GM21825 (cell line): ENCODE measurements at regions not wholly inside any gene's neighbourhood (a gene's known extent, or its start where the extent isn't known, plus 50 kb on each side); places are given as distances from the start of the nearest gene placed in this dataset.
"Not testable (repeated sequence)": the region's sequence is repeated elsewhere in the genome, so short reads cannot be mapped to it uniquely, and the experiment has no call there.

ENCODE experiments used
- ATAC-seq: cut with Tn5 transposase; IDR thresholded peaks from one replicate; pipeline ENCODE4 v1.9.1; 2021; ENCODE audit warnings: mild to moderate bottlenecking, moderate library complexity; ENCODE audit not compliant: unreplicated experiment

- not testable (repeated sequence) for ATAC-seq
Observed at GRCh38 chr1:143784239-143784882, 187.4 kb downstream of the FAM72C start.

DNA sequence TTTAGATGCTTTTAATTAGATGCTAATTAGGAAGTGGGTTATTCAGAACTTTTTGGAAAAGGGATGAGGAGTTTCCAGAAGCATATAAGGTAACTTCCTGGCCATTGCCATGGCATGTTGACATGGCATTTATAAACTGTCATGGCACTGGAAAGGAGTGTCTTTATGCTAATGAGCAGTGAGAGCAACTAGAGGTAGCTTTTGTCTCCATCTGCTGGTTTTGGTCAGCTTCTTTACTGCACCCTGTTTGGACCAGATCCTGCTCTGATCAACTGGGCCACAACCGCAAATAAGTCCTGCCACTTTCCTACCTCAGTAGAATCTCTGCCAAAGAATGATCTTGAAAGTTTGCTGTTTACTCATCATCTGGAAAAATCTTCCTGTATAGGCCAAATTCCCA lies 193.6 kb downstream of the FAM72C start:
- not testable (repeated sequence) for ATAC-seq

- ATAC-seq, result not testable (repeated sequence)
Observed at GRCh38 chr1:143764831-143765230, 207.0 kb downstream of the FAM72C start.

DNA sequence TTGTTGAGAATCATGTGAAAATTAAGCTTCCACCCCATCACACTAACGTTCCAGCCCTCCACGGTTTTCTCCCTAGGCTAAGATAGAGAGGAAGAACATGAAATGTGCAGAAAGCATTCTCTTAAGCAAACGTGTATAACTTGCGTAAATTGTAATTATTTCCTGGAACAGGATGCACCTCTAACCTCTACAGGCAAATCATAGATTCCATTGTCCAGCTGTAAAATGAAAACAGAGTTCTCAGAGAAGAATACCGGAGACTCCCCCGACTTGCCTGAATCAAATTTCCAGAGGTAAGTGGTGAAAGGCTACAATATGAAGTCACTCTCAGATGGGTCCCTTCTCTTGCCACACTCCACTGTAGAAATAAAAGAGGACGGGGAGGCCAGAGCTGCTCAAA lies 211.4 kb downstream of the FAM72C start:
- not testable (repeated sequence) for ATAC-seq

GRCh38 chr1:143755961-143756360 lies 215.8 kb downstream of the FAM72C start:
- ATAC-seq, result not testable (repeated sequence)

DNA sequence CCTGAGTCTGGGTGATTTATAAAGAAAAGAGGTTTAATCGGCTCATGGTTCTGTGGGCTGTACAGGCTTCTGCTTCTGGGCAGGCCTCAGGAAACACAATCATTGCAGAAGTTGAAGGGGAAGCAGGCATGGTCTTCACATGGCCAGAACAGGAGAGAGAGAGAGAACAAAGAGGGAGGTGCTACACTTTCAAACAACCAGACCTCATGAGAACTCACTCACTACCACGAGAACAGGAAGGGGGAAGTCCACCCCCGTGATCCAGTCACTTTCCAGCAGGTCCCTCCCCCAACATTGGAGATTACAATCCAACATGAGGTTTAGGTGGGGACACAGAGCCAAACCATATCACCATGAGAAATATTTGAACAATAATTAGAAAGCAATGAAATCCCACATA lies 222.9 kb downstream of the FAM72C start:
- no peak for ATAC-seq

GRCh38 chr1:143736562-143736961 lies 235.2 kb downstream of the FAM72C start:
- ATAC-seq, result no peak

- no peak for ATAC-seq
Observed at GRCh38 chr1:143735764-143736461, 235.9 kb downstream of the FAM72C start.

- ATAC-seq, result not testable (repeated sequence)
Observed at GRCh38 chr1:143734261-143734660, 237.5 kb downstream of the FAM72C start.

DNA sequence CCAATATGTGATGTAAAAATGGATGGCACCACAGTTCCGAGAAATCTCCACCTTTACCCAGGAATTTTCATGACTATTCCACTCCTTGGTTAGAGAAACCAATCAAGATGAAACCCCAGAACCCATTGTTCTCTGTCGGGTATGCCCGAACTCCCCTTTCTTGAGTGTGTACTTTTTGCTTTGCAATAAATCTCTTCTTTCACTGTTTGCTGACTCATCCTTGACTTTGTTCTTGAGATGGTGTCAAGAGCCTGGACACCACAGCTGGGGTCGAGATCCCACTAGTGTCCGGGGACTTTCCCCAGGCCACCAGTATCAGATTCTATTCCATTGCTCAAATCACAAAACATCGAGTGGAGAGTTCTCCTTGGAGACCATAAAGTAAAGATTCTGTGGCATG lies 240.9 kb downstream of the FAM72C start:
- ATAC-seq, result not testable (repeated sequence)

DNA sequence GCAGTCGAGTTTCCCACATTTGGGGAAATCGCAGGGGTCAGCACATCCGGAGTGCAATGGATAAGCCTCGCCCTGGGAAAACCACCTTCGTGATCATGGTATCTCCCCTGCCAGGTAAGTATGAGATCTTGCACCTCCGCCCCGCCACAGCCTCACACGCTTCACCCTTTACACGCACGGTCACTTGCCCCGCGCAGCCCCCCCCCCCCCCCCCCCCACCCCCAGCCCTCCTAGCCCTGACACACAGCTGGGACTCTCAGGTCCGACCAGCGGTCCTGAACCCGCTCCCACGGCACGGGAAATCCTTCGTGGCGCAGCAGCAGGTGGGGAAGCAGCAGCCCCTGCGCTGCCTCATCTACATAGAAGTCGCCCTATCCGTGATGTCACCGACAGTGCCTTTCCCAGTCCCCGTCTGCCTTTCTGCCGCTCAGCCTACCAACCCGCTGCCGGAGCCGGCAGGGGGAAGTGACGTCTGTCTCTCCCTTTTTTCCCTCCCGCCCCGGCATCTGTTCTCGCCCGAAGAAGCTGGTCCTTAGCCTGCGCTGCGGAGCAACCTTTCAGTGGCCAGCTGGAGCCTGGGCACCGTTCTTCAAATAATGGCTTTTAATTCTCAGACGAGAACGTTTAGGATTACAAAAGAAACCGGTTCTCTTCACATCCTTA lies 242.2 kb downstream of the FAM72C start:
- ATAC-seq, result peak; percentile 75

DNA sequence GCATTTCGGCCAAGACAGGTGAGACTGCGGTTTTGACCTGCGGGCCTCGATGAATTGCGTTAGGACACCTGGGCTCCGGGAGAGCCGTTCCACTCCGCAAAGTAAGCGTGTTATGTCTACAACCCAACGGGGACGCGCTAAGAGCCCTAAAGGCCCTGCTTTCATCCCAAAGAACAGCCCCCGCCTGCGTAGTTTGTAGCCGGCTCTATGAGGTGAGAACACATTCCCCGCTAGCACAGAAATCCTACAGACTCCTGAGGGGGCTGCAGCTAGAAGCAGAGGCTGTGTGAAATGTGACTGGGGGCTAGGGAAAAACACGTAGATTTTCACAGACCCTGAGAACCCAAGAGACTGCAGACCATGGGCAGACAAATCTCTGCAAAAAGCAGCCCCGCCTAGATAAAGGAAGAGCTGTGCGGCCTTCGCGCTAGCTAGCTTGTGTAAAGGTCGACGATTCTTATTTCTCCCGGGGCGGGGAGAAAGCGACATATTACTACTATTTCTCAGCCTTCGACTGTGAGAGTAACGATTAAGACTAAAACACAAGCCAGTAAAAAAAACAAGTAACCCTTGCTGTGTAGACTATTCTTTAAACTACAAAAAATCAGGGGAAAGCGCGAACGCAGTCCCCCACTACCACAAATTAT lies 242.9 kb downstream of the FAM72C start:
- ATAC-seq, result peak; percentile 97

DNA sequence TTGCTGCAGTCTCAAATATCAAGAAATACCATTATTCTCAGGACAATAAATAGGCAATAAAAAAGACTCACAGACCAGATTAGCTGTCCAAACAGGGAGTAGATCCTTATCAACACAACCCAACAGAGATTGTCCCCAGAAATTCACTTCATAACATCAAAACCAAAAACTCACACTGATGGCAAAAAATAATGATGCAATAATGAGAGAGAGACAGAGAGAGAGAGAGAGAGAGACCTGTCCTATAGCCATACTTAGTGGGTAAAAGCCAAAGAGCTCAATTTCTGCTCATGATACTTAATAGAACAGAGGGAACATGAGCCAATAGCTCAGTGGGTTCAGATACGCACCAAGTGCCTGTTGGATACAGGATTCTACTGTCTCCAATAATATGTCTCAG lies 244.5 kb downstream of the FAM72C start:
- no peak for ATAC-seq

GRCh38 chr1:143721024-143721373 lies 250.8 kb downstream of the FAM72C start:
- no peak for ATAC-seq

- ATAC-seq, result no peak
Observed at GRCh38 chr1:143720087-143721023, 251.4 kb downstream of the FAM72C start.

DNA sequence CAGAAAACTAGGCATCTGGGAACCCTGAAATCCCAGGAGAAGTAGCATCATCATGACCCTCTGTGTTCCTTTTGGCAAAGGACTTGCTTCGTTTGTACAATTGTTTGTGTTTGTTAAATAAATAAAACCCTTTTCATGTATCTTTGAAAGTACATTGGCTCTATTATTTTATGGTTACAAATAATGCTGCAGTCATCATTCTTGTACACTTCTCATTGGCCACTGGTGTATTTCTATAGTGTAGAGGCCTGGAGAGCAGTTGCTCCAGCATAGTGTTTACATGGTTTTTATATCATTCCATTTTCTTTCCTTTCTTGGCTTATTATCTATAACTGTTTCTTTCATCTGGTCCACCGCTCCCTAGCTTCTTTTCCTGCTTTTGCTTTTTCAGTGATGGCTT lies 253.3 kb downstream of the FAM72C start:
- ATAC-seq, result no peak

DNA sequence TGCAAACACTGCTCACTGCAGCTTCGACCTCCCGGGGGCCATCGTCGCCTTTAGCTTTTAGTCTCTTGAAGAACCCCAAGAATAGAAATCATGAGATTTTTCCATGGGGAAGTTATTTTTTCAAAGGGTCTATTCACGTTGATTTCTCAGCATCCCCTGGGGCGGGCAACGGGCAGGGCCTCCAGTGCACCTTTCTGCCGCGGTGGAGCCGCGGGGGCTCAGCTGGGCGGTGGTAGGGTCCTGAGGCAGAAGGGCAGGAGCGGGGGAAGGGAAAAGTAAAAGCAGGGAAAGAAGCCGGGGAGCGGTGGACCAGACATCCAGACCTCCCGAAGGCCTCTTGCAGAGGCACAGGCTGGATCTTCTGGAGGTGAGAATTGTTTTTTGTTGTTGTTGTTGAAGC lies 253.8 kb downstream of the FAM72C start:
- no peak for ATAC-seq

- no peak for ATAC-seq
Observed at GRCh38 chr1:143717434-143717833, 254.4 kb downstream of the FAM72C start.

DNA sequence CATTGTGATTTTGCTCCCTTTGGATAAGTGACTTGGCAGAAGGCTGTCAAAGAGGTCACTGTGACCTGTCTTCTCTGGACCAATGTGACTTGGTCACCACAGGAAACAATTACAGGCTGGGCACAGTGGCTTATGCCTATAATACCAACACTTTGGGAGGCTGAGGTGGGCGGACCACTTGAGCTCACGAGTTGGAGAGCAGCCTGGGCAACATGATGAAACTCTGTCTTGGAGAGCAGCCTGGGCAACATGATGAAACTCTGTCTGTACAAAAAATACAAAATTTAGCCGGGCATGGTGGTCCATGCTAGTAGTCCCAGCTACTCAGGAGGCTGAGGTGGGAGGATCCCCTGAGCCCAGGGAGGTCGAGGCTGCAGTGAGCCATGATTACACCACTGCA lies 256.9 kb downstream of the FAM72C start:
- ATAC-seq, result not testable (repeated sequence)

DNA sequence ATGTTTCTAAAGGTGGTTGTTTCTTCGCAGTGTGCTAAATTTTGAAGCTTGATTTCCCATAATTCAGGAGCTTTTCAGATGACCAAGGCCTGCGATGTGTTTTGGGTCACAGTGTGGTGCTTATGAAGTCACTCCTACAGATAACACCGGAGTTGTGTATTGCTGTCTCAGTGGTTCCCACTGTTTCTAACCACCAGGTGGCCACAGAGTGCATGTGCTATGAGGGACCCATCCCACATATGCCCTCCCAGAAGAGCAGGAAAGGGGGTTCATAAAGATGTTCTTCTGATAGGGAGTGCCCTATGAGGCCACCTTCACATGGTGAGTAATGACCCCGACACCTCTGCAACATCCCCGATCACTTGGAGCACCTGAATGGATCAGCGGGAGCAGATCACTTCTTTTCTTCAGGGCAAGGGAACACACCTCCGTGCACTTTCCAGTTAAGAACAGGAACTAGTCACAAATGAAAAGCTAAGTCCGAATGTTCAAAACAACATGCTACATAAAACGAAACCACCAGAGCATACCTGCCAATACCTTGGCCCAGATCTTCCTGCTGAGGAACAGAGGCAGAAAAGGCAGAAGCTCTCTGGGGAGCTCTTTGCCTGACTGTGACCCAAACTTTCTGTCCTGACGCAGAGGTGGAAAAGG lies 262.1 kb downstream of the FAM72C start:
- not testable (repeated sequence) for ATAC-seq
